Neutrophil (primary cell): ENCODE measurements at regions not wholly inside any gene's neighbourhood (a gene's known extent, or its start where the extent isn't known, plus 50 kb on each side); places are given as distances from the start of the nearest gene placed in this dataset.

ENCODE experiments used
- H3K27ac ChIP-seq: fragments of 200-600 bp; sonication (generic); 2 replicates; pipeline ENCODE4 v1.5.1; 2016; ENCODE audit warnings: mild to moderate bottlenecking, moderate library complexity
- H3K27me3 ChIP-seq: fragments of 200-600 bp; sonication (generic); 2 replicates; pipeline ENCODE4 v1.6.0; 2016; ENCODE audit warnings: mild to moderate bottlenecking
- H3K36me3 ChIP-seq: fragments of 200-600 bp; sonication (generic); 2 replicates; pipeline ENCODE4 v1.5.1; 2017
- H3K4me1 ChIP-seq, 2 experiments: fragments of 200-600 bp in 1 of 2; sonication (generic) in 1 of 2; 1 replicate in 1 of 2; 2 replicates in 1 of 2; pipeline versions ENCODE4 v1.5.1 to v1.6.1; 2013 to 2016; ENCODE audit warnings: low read depth in 1 of 2, low read length in 1 of 2, mild to moderate bottlenecking in 1 of 2, moderate library complexity in 1 of 2; ENCODE audit not compliant: control insufficient read depth in 1 of 2, insufficient read depth in 1 of 2
- H3K4me3 ChIP-seq, 2 experiments: fragments of 200-600 bp in 1 of 2; sonication (generic) in 1 of 2; 1 replicate in 1 of 2; 2 replicates in 1 of 2; pipeline ENCODE4 v1.5.1; 2013 to 2016; ENCODE audit warnings: low read depth in 1 of 2, low read length in 1 of 2, mild to moderate bottlenecking in 1 of 2, moderate library complexity in 1 of 2
- H3K9me3 ChIP-seq: fragments of 200-600 bp; sonication (generic); 2 replicates; pipeline ENCODE4 v1.5.1; 2016
- TF ChIP-seq, protein P1 (sequence below): fragments of 200-600 bp; sonication (generic); IDR thresholded peaks from 2 replicates; pipeline ENCODE4 v1.5.1; 2016; ENCODE audit warnings: antibody characterized with exemption

DNA sequence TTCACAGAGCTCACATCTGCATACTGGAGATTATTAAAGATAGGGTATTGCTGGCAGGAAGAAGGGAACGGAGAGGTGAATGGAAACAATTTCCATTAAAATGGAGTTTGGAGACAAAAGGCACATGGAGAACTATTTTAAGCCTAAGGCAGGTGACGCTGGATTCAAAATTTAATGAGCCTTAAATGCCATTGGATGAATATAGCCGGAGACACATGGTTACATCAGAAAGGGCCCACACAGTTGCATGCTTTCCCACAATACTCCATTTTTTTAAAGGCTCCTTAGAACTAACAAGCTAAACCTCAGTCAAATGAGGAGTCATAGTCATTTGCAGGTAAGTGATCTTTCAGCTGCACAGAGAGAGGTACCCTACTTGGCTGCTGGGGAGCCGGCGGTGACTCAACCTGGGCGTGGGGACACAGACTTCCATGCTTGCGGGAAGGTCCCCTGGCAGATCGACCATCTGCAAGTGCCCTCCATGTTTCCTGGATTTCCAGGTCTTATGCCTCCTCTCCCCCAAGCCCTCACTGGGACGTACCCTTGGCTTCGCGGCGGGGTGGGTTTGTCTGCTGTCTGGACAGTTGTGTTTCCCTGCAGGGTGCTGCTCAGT lies 259.2 kb downstream of the CBLN1 start:
- TF ChIP-seq, protein P1, sequence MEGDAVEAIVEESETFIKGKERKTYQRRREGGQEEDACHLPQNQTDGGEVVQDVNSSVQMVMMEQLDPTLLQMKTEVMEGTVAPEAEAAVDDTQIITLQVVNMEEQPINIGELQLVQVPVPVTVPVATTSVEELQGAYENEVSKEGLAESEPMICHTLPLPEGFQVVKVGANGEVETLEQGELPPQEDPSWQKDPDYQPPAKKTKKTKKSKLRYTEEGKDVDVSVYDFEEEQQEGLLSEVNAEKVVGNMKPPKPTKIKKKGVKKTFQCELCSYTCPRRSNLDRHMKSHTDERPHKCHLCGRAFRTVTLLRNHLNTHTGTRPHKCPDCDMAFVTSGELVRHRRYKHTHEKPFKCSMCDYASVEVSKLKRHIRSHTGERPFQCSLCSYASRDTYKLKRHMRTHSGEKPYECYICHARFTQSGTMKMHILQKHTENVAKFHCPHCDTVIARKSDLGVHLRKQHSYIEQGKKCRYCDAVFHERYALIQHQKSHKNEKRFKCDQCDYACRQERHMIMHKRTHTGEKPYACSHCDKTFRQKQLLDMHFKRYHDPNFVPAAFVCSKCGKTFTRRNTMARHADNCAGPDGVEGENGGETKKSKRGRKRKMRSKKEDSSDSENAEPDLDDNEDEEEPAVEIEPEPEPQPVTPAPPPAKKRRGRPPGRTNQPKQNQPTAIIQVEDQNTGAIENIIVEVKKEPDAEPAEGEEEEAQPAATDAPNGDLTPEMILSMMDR: no peak
- Histone ChIP-seq H3K9me3 (no peaks in the 10 kb centered on the region), H3K36me3 (no peaks in the 10 kb centered on the region), H3K4me1 (no peaks in the 10 kb centered on the region), H3K4me3 (no peak overlapping the region), H3K27ac (no peak overlapping the region), H3K27me3 (peaks cover 27% of the 10 kb centered on the region)

DNA sequence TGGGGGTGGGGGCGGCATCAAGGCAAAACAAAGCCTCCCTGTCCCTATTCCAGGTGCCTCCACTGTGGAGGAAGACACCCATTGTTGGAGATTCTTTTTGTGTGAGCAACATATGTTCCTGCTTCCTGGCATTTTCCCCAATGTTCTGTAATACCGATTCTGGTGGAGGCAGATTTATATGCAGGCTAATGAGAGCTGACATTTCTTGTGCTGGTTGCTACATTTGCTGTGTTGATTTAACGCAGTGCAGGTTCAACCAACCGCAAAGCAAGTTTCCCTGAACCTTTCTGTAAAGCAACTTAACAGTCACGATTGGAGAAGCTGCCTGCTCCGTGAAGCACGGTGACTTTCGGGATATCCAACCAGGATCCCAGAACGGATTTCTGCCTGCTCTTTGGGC lies 260.5 kb downstream of the CBLN1 start:
- H3K4me3 ChIP-seq: no peak overlapping the region
- H3K27me3 ChIP-seq: peaks cover 27% of the 10 kb centered on the region
- TF ChIP-seq, protein P1: no peak
- no peak overlapping the region for H3K27ac ChIP-seq
- no peaks in the 10 kb centered on the region for H3K36me3 ChIP-seq
- H3K9me3 ChIP-seq: no peaks in the 10 kb centered on the region
- H3K4me1 ChIP-seq: no peaks in the 10 kb centered on the region

DNA sequence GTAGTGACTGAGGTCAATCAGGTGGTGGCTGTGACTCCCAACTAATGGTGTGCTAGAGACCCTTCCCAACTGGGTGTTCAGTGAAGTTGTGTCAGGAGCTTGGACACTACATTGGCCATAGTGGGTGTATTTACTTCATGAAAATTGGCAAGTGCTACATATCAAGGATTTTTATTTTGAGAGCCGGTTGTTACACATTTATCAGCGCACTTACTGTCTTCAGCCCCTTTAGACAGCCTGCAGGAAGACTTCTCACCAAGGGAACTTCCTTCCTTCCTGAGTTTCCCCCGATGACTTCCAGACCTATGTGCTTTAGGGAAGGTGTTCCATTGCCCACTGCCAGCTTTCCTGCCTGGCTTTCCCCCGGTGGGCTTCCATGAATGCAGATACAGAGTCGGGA lies 261.2 kb downstream of the CBLN1 start:
- TF ChIP-seq, protein P1: no peak
- no peaks in the 10 kb centered on the region for H3K4me1 ChIP-seq
- no peak overlapping the region for H3K4me3 ChIP-seq
- H3K27ac ChIP-seq: no peak overlapping the region
- no peaks in the 10 kb centered on the region for H3K36me3 ChIP-seq
- no peaks in the 10 kb centered on the region for H3K9me3 ChIP-seq
- H3K27me3 ChIP-seq: peaks cover 27% of the 10 kb centered on the region

DNA sequence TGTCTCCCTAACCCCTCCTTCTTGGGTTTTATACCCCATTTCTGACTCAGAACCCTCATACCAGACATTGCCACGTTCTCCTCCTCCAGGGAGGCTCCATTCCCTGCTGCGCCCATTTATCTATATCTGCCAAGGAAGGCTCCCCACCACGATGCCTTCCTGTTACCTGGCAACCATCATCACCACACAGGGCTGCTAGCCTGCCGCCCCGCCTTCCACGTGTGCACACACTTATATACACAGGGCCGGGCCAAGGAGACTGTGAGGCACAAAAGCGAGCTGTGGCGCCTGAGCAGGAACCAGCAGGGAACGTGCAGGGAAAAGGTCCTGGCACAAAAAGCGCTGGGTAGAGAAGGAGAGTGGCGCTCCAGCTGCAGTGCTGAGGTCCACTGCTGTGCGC lies 261.8 kb downstream of the CBLN1 start:
- TF ChIP-seq, protein P1: no peak
- H3K27ac ChIP-seq: no peak overlapping the region
- no peaks in the 10 kb centered on the region for H3K4me1 ChIP-seq
- no peaks in the 10 kb centered on the region for H3K36me3 ChIP-seq
- H3K9me3 ChIP-seq: no peaks in the 10 kb centered on the region
- peaks cover 27% of the 10 kb centered on the region for H3K27me3 ChIP-seq
- no peak overlapping the region for H3K4me3 ChIP-seq

DNA sequence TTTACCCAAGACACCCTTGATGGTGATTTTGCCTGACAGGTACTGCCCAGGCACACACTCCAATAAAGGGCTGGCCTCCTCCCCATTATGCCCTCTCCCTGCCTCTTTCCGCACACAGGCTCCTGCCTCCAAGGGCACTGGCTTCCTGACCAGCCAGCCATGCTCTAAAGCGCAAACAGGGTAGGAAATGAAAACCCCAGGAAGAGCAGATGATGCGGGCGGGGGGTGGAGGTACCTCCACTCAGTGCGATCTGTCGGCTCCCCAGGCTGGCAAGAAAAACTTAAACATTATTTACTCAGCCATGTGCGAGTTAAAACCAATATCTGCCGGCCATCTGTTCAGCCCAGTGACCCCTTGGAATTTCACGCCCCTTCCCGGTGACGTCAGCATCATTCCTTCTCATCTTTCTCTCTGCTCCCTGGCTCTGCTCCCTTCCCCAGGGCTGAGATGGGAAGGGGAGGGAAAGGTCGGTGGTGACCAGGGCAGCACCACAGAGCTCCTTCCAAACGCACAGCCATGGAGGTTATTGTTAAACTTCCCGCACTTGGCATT lies 262.5 kb downstream of the CBLN1 start:
- TF ChIP-seq, protein P1: no peak
- Histone ChIP-seq H3K36me3 (no peaks in the 10 kb centered on the region), H3K27me3 (peaks cover 27% of the 10 kb centered on the region), H3K4me3 (no peak overlapping the region), H3K27ac (no peak overlapping the region), H3K9me3 (no peaks in the 10 kb centered on the region), H3K4me1 (no peaks in the 10 kb centered on the region)
